LNCaP clone FGC (cell line): ENCODE measurements at regions not wholly inside any gene's neighbourhood (a gene's known extent, or its start where the extent isn't known, plus 50 kb on each side); places are given as distances from the start of the nearest gene placed in this dataset.
"Not testable (repeated sequence)": the region's sequence is repeated elsewhere in the genome, so short reads cannot be mapped to it uniquely, and the experiment has no call there.

ENCODE experiments used
- DNase-seq: peaks from one replicate; pipeline ENCODE4 v3.0.0-alpha.2; 2011; ENCODE audit warnings: low read depth
- H3K4me3 ChIP-seq: 2 replicates; pipeline ENCODE4 v1.5.1; 2011; ENCODE audit warnings: mild to moderate bottlenecking, low read depth, low read length, control low read depth
- TF ChIP-seq, protein P1 (sequence below): IDR thresholded peaks from 2 replicates; pipeline ENCODE4 v1.5.1; 2012; ENCODE audit warnings: mild to moderate bottlenecking; ENCODE audit not compliant: control insufficient read depth, insufficient read depth; ENCODE audit errors: extremely low read depth

DNA sequence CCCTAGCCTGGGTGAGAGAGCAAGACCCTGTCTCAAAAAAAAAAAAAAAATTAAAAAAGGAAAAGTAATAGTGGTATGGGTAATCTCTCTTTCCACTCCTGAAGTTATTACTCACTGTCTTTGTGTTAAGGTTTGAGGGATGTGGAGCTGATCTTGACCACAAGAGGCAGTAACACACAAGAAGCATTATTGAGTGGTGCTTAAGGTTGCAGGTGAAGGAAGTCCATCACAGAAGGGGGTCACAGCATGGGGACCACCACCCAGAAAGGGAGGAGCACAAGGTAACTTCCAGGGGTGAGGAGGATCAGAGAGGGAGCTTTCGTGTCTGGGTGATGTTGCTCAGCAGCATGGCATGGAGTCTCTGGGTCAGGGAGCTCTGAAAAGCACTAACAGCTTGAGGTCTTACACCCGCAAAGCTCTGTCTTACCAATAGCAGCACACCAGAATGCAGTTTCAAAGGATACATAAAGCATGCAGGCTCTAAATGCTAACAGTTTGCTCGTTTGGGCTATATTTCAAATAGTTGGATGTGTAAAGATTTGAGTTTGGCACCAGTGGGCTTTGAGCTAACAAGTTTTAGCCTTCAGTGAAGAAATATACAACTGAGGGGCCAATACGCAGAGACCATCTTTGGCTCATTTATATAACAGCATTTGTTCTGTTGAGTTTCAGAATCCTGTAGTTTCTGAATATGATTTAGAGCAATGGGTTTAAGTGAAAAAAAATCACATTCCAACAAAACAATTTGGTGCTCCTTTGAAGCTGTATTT is 100.4 kb upstream of the DNAJC1 start:
- TF ChIP-seq, protein P1, sequence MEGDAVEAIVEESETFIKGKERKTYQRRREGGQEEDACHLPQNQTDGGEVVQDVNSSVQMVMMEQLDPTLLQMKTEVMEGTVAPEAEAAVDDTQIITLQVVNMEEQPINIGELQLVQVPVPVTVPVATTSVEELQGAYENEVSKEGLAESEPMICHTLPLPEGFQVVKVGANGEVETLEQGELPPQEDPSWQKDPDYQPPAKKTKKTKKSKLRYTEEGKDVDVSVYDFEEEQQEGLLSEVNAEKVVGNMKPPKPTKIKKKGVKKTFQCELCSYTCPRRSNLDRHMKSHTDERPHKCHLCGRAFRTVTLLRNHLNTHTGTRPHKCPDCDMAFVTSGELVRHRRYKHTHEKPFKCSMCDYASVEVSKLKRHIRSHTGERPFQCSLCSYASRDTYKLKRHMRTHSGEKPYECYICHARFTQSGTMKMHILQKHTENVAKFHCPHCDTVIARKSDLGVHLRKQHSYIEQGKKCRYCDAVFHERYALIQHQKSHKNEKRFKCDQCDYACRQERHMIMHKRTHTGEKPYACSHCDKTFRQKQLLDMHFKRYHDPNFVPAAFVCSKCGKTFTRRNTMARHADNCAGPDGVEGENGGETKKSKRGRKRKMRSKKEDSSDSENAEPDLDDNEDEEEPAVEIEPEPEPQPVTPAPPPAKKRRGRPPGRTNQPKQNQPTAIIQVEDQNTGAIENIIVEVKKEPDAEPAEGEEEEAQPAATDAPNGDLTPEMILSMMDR = peak; percentile 39
- no peak for DNase-seq
- H3K4me3 ChIP-seq = no peak overlapping the region

DNA sequence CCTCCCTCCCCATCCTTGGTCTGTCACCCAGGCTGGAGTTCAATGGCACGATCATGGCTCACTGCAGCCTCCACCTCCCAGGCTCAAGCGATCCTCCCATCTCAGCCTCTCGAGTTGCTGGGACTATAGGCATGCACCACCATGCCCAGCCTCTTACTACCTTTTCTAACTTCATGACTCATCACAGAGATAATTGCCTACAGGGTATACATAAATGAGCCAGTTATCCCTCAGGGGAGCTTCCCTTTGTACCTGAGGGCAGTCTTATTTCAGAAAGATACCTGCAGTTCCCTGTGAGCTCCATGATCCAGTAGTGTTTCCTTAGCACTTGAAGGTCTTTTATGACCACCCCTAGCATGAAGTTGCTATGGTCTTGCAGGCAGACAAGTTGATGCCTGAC is 94.2 kb upstream of the DNAJC1 start:
- no peak overlapping the region for H3K4me3 ChIP-seq
- TF ChIP-seq, protein P1 = no peak
- no peak for DNase-seq

DNA sequence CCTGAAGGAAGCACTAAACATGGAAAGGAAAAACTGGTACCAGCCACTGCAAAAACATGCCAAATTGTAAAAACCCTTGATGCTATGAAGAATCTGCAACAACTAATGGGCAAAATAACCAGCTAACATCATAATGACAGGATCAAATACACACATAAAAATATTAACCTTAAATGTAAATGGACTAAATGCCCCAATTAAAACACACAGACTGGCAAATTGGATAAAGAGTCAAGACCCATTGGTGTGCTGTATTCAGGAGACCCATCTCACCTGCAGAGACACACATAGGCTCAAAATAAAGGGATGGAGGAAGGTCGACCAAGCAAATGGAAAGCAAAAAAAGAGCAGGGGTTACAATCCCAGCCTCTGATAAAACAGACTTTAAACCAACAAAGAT is 87.7 kb upstream of the DNAJC1 start:
- H3K4me3 ChIP-seq, DNase-seq: not testable (repeated sequence)

DNA sequence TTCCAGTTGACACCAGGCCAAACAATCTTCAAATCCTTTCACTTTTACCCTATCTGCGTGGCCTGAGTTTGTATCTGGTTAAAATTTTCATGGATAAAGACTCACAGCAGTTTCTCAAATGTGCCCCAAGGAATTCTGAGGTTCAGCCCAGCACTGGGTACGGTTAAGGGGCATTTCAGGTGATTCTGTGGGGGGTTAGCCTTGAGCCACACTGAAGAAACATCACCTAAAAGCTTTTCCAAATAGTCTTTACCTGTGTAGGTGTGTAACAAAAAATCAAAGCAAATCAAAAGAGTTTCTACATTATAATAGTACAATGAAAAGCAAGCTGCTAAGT is 83.8 kb upstream of the DNAJC1 start:
- no peak for DNase-seq
- TF ChIP-seq, protein P1 = no peak
- peak overlapping the region; percentile 27 for H3K4me3 ChIP-seq

DNA sequence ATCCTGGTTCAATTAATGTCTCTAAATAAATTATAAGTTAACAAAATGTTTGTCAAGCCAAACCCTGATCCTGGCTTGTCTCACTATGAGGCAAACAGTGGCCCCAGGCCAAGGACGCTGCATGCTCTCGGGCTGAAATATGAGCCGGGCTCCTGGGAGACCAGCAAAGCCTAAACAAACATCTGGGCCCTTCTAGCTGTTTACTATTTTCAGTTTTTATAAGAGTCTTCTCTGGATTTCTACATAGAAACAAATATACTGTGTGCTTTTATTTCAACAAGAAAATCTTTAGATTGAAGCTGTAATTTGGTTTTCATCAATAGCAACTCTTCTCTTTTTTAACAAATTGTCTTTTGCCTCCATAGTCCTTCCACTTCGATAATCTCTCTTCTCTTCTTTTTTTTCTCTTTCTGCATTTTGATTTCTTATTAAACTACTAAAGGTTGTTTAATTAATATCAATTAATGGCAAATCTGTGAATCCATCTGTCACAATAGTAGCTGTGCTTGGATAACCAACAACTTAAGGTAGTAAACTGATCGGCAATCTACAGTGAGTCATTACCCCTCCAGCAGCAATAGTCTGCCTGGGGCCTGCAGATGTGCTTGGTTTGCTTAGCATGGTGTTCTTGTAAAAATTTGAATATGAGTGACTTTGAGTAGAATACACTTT is 83.3 kb upstream of the DNAJC1 start:
- DNase-seq = peak; percentile 94
- TF ChIP-seq, protein P1 = no peak
- H3K4me3 ChIP-seq = peak overlapping the region; percentile 27

DNA sequence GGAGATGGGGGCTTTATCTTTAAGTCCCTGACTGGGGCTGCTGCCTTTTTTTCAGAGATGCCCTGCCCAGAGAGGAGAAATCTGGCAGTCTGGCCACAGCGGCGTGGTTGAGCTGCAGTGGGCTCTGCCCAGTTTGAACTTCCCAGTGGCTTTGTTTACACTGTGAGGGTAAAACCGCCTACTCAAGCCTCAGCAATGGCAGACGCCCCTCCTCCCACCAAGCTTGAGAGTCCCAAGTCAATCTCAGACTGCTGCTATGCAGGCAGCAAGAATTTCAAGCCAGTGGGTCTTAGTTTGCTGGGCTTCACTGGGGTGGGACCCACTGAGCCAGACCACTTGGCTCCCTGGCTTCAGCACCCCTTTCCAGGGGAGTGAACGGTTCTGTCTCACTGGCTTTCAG is 76.4 kb upstream of the DNAJC1 start:
- not testable (repeated sequence) for H3K4me3 ChIP-seq, DNase-seq

DNA sequence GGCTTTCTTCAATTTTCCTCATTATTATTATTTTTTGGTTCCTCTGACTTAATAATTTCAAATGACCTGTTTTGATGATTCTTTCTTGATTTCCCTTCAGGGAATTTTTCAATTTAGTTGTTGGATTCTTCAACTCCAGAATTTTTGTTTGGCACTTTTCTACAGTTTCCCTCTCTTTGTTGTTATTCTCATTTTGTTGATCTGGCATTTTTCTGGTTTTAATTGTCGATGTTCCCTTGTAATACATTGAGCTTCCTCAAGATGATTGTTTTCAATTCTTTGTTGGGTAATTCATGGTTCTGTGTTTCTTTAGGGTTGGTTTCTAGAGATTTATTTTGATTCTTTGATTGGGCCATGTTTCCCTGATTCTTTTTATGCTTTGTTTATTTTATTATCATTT is 67.8 kb upstream of the DNAJC1 start:
- H3K4me3 ChIP-seq = no peak overlapping the region
- DNase-seq = no peak
- TF ChIP-seq, protein P1 = no peak

DNA sequence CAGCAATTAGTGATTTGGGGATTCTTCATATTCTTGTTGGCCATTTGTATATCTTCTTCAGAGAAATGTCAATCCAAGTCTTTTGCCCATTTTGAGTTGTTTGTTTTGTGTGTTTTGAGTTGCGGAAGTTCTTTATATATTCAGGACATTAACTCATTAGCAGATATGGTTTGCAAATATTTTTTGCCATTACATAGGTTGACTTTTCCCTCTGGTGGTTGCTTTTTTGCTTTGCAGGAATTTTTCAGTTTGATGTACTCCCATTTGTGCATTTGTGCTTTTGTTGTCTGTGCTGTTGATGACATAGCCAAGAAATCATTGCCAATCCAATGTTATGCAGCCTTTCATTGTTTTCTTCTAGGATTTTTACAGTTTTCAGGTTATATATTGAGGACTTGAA is 63.6 kb upstream of the DNAJC1 start:
- H3K4me3 ChIP-seq = no peak overlapping the region
- no peak for DNase-seq
- TF ChIP-seq, protein P1 = no peak

DNA sequence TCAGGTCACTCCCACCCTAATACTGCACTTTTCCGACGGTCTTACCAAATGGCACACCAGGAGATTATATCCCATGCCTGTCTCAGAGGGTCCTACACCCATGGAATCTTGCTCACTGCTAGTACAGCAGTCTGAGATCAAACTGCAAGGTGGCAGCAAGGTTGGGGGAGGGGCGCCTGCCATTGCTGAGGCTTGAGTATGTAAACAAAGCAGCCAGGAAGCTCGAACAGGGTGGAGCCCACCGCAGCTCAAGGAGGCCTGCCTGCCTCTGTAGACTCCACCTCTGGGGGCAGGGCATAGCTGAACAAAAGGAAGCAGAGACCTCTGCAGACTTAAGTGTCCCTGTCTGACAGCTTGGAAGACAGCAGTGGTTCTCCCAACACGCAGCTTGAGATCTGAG is 57.5 kb upstream of the DNAJC1 start:
- not testable (repeated sequence) for H3K4me3 ChIP-seq, DNase-seq
